ENCODE measurements at regions not wholly inside any gene's neighbourhood (a gene's known extent, or its start where the extent isn't known, plus 50 kb on each side); places are given as distances from the start of the nearest gene placed in this dataset.

DNA sequence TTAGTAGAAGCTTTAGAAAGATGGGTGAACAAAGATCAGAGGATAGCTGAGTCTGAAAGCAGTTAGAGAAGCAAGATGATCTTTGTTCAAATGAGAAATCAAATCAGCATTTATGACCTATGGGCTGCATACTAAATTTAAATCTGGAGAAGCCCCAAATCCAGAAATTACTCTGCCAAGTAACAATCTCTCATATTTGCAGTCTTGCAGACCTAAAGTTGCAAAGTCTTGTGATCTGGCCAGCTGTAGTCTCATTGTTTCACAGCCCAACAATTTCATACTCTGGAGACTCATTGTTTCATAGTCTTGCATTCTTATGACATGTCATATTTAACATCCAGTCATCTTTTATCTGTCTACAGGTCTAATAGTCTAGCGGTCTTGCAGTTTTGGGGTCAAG is 364.9 kb upstream of the RSPO3 start:
- no peak for ATAC-seq
- Histone ChIP-seq H3K36me3 (replicated peaks in 1 of 2; ENCODE audit: insufficient read depth in 1 of 2, low read depth in 2 of 2) (no peaks in the 10 kb centered on the region), H3K27me3 (no peaks in the 10 kb centered on the region), H3K9me3 (peaks cover 0 to 5% (median 0%) of the 10 kb centered on the region in 3 donors), H3K4me3 (no peak overlapping the region), H3K27ac (no peak overlapping the region), H3K4me1 (no peaks in the 10 kb centered on the region)
- DNase-seq, result no peak
- TF ChIP-seq, protein P1, sequence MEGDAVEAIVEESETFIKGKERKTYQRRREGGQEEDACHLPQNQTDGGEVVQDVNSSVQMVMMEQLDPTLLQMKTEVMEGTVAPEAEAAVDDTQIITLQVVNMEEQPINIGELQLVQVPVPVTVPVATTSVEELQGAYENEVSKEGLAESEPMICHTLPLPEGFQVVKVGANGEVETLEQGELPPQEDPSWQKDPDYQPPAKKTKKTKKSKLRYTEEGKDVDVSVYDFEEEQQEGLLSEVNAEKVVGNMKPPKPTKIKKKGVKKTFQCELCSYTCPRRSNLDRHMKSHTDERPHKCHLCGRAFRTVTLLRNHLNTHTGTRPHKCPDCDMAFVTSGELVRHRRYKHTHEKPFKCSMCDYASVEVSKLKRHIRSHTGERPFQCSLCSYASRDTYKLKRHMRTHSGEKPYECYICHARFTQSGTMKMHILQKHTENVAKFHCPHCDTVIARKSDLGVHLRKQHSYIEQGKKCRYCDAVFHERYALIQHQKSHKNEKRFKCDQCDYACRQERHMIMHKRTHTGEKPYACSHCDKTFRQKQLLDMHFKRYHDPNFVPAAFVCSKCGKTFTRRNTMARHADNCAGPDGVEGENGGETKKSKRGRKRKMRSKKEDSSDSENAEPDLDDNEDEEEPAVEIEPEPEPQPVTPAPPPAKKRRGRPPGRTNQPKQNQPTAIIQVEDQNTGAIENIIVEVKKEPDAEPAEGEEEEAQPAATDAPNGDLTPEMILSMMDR (IDR thresholded peaks at IDR 0.05), result no peak
- TF ChIP-seq POLR2A (IDR thresholded peaks at IDR 0.05), result no peak
- intact Hi-C loops (cut with DNase I), result no loop called here
- WGBS, 2 donors, result 32 to 67% methylated on average over 1 of the region's 1 CpG

DNA sequence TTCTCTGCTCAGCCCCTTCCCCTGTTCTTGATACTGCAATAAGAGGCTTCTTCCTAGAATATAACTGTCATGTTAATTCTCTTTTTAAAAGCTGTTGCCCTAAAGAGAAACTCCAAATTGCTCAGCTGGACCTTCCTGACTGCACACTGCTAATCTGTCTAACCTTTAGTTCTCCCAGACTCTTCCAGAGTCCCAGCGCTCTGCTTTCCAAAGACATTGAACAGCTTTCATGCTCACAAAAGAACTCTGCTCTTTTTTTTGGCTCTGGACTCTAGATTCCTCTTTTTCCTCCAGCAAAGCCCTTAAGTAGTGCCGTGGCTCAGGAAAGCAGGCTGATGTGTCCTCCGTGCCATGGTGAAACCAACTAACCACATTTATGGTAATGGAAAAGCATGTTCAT is 356.6 kb upstream of the RSPO3 start:
- Histone ChIP-seq H3K4me1 (no peaks in the 10 kb centered on the region), H3K27ac (no peak overlapping the region), H3K36me3 (replicated peaks in 1 of 2; ENCODE audit: insufficient read depth in 1 of 2, low read depth in 2 of 2) (no peaks in the 10 kb centered on the region), H3K27me3 (no peaks in the 10 kb centered on the region), H3K9me3 (no peaks in the 10 kb centered on the region), H3K4me3 (no peak overlapping the region)
- intact Hi-C loops (cut with DNase I), result no loop called here
- TF ChIP-seq, protein P1 (IDR thresholded peaks at IDR 0.05), result no peak
- no peak for TF ChIP-seq POLR2A (IDR thresholded peaks at IDR 0.05)
- peak in 1 of 4 donors; percentile 10 for DNase-seq
- ATAC-seq, result peak; percentile 35
- WGBS, 2 donors, result 57 to 74% methylated on average over 3 of the region's 3 CpGs

DNA sequence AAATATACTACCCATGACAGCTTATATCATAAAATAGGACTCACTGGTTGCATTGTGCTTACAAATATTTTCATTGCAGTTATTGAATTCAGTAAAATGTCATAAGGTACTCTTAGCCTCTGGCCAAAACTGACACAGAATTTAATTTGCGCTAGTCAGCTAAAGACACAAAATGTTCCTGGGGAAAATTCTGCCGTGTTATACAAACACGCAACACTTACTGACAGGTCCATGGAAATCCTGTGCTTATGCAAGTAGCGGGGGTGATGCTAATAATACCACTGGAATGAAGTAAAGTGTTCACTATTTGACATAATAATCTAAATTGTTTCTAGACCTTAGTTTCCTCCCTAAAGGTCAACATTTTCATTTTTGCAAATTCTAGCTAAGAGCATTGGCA is 354.4 kb upstream of the RSPO3 start:
- TF ChIP-seq, protein P1 (IDR thresholded peaks at IDR 0.05), result no peak
- TF ChIP-seq POLR2A (IDR thresholded peaks at IDR 0.05), result no peak
- no peaks in the 10 kb centered on the region for H3K36me3 ChIP-seq (replicated peaks in 1 of 2; ENCODE audit: insufficient read depth in 1 of 2, low read depth in 2 of 2)
- intact Hi-C loops (cut with DNase I), result no loop called here
- H3K27me3 ChIP-seq, result no peaks in the 10 kb centered on the region
- 64 to 76% methylated on average over 4 of the region's 4 CpGs for WGBS, 2 donors
- H3K4me1 ChIP-seq, result no peaks in the 10 kb centered on the region
- no peak for ATAC-seq
- H3K4me3 ChIP-seq, result no peak overlapping the region
- H3K9me3 ChIP-seq, result no peaks in the 10 kb centered on the region
- peak in 1 of 4 donors; percentile 7 for DNase-seq
- H3K27ac ChIP-seq, result no peak overlapping the region

GRCh38 chr6:126764671-126765070 is 353.8 kb upstream of the RSPO3 start:
- intact Hi-C loops (cut with DNase I), result no loop called here
- DNase-seq (no peak), ATAC-seq (no peak)
- Histone ChIP-seq H3K9me3 (no peaks in the 10 kb centered on the region), H3K36me3 (replicated peaks in 1 of 2; ENCODE audit: insufficient read depth in 1 of 2, low read depth in 2 of 2) (no peaks in the 10 kb centered on the region), H3K4me1 (no peaks in the 10 kb centered on the region), H3K4me3 (no peak overlapping the region), H3K27ac (no peak overlapping the region), H3K27me3 (no peaks in the 10 kb centered on the region)
- 32 to 37% methylated on average over 4 of the region's 4 CpGs for WGBS, 2 donors
- TF ChIP-seq, protein P1 (IDR thresholded peaks at IDR 0.05), result no peak
- no peak for TF ChIP-seq POLR2A (IDR thresholded peaks at IDR 0.05)

GRCh38 chr6:126766820-126767219 is 351.7 kb upstream of the RSPO3 start:
- intact Hi-C loops (cut with DNase I), result no loop called here
- ATAC-seq (no peak), DNase-seq (no peak)

More at GRCh38 chr6:126766820-126767219, 351.7 kb upstream of the RSPO3 start:
- Histone ChIP-seq H3K9me3 (no peaks in the 10 kb centered on the region), H3K36me3 (replicated peaks in 1 of 2; ENCODE audit: insufficient read depth in 1 of 2, low read depth in 2 of 2) (no peaks in the 10 kb centered on the region), H3K27ac (no peak overlapping the region), H3K27me3 (no peaks in the 10 kb centered on the region), H3K4me1 (no peaks in the 10 kb centered on the region), H3K4me3 (no peak overlapping the region)
- TF ChIP-seq POLR2A (IDR thresholded peaks at IDR 0.05), result no peak
- TF ChIP-seq, protein P1 (IDR thresholded peaks at IDR 0.05), result no peak
- 64 to 68% methylated on average over 3 of the region's 3 CpGs for WGBS, 2 donors

All from body of pancreas (tissue), 4 donors.